Amniotic stem cell (primary cell): ENCODE measurements at regions not wholly inside any gene's neighbourhood (a gene's known extent, or its start where the extent isn't known, plus 50 kb on each side); places are given as distances from the start of the nearest gene placed in this dataset.
"Not testable (repeated sequence)": the region's sequence is repeated elsewhere in the genome, so short reads cannot be mapped to it uniquely, and the experiment has no call there.

Source experiments
- DNase-seq: peaks from one replicate; lab custom pipeline; 2025; lab: John Stamatoyannopoulos, UW

- no peak for DNase-seq
These were observed 411.5 kb downstream of the TENT5A start for GRCh38 chr6:81340946-81341345.

GRCh38 chr6:81331526-81331925, 421.0 kb downstream of the TENT5A start:
- DNase-seq, result no peak

GRCh38 chr6:81328700-81329099, 423.8 kb downstream of the TENT5A start:
- DNase-seq, result no peak

GRCh38 chr6:81326881-81327561, 425.5 kb downstream of the TENT5A start:
- DNase-seq, result no peak

GRCh38 chr6:81309811-81310210, 442.7 kb downstream of the TENT5A start:
- no peak for DNase-seq

GRCh38 chr6:81308577-81309279, 443.8 kb downstream of the TENT5A start:
- no peak for DNase-seq

GRCh38 chr6:81307651-81308214, 444.7 kb downstream of the TENT5A start:
- no peak for DNase-seq

- DNase-seq, result no peak
These were observed 448.0 kb downstream of the TENT5A start for GRCh38 chr6:81304466-81304865.

GRCh38 chr6:81300961-81301360, 451.5 kb downstream of the TENT5A start:
- no peak for DNase-seq

GRCh38 chr6:81298751-81299150, 453.7 kb downstream of the TENT5A start:
- no peak for DNase-seq

- DNase-seq, result no peak
These were observed 457.2 kb downstream of the TENT5A start for GRCh38 chr6:81295310-81295709.

- DNase-seq, result no peak
These were observed 458.6 kb downstream of the TENT5A start for GRCh38 chr6:81293896-81294295.

GRCh38 chr6:81289229-81289628, 463.3 kb downstream of the TENT5A start:
- no peak for DNase-seq

- DNase-seq, result peak; percentile 9
These were observed 487.4 kb downstream of the TENT5A start for GRCh38 chr6:81265106-81265505.

GRCh38 chr6:81263531-81264168, 488.8 kb downstream of the TENT5A start:
- DNase-seq, result no peak

- DNase-seq, result no peak
These were observed 489.8 kb downstream of the TENT5A start for GRCh38 chr6:81262656-81263055.

- DNase-seq, result not testable (repeated sequence)
These were observed 496.3 kb downstream of the TENT5A start for GRCh38 chr6:81256223-81256622.

GRCh38 chr6:81253821-81254220, 498.7 kb downstream of the TENT5A start:
- DNase-seq, result no peak

GRCh38 chr6:81252231-81252630, 500.2 kb downstream of the TENT5A start:
- no peak for DNase-seq

- no peak for DNase-seq
These were observed 506.3 kb downstream of the TENT5A start for GRCh38 chr6:81246200-81246599.

GRCh38 chr6:81242624-81243023, 509.9 kb downstream of the TENT5A start:
- no peak for DNase-seq

- DNase-seq, result peak; percentile 17
These were observed 511.1 kb downstream of the TENT5A start for GRCh38 chr6:81241126-81242041.
